22Rv1 (cell line): ENCODE measurements at regions not wholly inside any gene's neighbourhood (a gene's known extent, or its start where the extent isn't known, plus 50 kb on each side); places are given as distances from the start of the nearest gene placed in this dataset.

Experiments
- H3K27ac ChIP-seq: fragments of 450-650 bp; 2 replicates; pipeline ENCODE4 v1.5.1; 2017
- ZFX ChIP-seq: fragments of 450-650 bp; IDR thresholded peaks from 2 replicates; pipeline ENCODE4 v1.6.1; 2017; ENCODE audit warnings: antibody characterized with exemption, borderline replicate concordance
- TF ChIP-seq, protein P1 (sequence below): fragments of 450-650 bp; IDR thresholded peaks from 2 replicates; pipeline ENCODE4 v1.5.1; 2017; ENCODE audit warnings: mild to moderate bottlenecking

GRCh38 chr7:25807086-25807611 is 344.8 kb upstream of the NFE2L3 start:
- no peak overlapping the region for H3K27ac ChIP-seq
- no peak for TF ChIP-seq ZFX
- TF ChIP-seq, protein P1, sequence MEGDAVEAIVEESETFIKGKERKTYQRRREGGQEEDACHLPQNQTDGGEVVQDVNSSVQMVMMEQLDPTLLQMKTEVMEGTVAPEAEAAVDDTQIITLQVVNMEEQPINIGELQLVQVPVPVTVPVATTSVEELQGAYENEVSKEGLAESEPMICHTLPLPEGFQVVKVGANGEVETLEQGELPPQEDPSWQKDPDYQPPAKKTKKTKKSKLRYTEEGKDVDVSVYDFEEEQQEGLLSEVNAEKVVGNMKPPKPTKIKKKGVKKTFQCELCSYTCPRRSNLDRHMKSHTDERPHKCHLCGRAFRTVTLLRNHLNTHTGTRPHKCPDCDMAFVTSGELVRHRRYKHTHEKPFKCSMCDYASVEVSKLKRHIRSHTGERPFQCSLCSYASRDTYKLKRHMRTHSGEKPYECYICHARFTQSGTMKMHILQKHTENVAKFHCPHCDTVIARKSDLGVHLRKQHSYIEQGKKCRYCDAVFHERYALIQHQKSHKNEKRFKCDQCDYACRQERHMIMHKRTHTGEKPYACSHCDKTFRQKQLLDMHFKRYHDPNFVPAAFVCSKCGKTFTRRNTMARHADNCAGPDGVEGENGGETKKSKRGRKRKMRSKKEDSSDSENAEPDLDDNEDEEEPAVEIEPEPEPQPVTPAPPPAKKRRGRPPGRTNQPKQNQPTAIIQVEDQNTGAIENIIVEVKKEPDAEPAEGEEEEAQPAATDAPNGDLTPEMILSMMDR: no peak

DNA sequence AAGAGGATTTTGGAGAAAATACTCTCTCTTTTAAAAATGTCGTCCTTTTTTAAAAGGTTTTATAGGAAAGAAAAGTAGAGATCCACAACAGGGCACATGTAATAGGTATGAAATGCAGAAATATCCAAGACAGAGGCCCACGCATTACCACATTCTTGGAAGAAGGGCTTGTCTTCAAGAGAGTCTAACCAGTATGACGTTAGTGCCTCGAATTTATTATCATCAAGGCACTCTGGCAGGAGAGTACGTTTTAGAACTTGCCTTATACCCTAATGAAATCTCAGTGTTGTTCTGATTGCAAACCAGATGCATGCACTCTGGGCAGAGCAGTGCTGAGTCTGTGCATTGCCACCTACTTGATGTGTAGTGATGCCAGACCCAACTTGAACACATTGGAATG is 342.6 kb upstream of the NFE2L3 start:
- TF ChIP-seq, protein P1: no peak
- no peak for TF ChIP-seq ZFX
- H3K27ac ChIP-seq: no peak overlapping the region

GRCh38 chr7:25812086-25812850 is 339.7 kb upstream of the NFE2L3 start:
- H3K27ac ChIP-seq: no peak overlapping the region
- TF ChIP-seq, protein P1: no peak
- TF ChIP-seq ZFX: no peak

DNA sequence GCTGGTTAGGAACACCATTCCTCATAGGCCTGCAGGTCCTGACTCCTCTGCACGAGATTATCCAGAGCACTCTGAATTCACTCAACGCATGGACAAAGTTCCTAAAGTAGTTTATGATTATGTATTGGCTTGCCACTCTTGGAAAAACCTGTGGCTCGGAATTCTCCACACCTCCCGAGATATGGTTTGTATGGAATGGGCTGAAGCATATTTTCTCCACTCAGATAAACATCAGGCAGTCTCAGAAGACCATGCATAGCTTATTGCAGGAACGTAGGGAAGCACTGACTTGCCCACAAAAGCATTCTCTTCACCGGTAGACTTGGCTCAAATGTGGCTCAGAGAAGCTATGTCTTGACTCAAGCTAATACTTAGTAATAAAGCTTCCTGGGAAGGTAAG is 338.6 kb upstream of the NFE2L3 start:
- TF ChIP-seq ZFX: no peak
- TF ChIP-seq, protein P1: no peak
- H3K27ac ChIP-seq: no peak overlapping the region

GRCh38 chr7:25815711-25816110 is 336.3 kb upstream of the NFE2L3 start:
- no peak overlapping the region for H3K27ac ChIP-seq
- TF ChIP-seq ZFX: no peak
- TF ChIP-seq, protein P1: no peak

DNA sequence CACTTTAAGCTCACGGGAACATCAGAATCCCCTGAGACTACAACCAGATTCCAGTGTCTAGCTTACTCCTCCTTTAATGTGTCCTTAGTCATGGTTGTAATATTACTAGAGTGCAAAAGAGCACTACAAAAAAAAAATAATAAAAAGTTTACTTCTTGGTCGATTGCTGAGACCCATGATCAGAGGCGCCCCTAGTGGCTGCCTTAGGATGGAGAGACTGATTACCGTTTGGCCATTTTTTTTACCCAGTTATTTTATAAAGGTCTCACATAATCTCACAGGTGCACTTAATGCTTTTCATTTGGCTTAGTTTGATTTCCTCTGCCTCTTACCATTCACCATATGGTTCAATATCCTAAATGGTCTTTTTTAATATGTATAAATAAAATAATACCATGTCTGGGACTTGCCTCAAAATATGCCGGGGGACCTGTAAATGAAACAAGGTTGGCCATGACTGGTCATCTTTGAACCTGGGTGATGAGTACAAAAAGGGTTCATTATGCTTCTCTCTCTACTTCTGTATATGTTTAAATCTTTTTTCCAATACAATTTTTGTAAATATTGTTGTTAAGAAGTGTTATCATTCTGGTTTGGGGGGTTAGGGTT is 331.5 kb upstream of the NFE2L3 start:
- H3K27ac ChIP-seq: no peak overlapping the region
- no peak for TF ChIP-seq ZFX
- TF ChIP-seq, protein P1: peak; percentile 97

- H3K27ac ChIP-seq: no peak overlapping the region
- TF ChIP-seq, protein P1: no peak
- no peak for TF ChIP-seq ZFX
Measured at GRCh38 chr7:25821225-25821624, 330.8 kb upstream of the NFE2L3 start.
